Neural cell (in vitro differentiated cells): ENCODE measurements at regions not wholly inside any gene's neighbourhood (a gene's known extent, or its start where the extent isn't known, plus 50 kb on each side); places are given as distances from the start of the nearest gene placed in this dataset.

Experiments
- H2AFZ ChIP-seq: fragments of 200-600, 300-800 bp; sonication (generic), shearing (Covaris generic); 2 replicates; pipeline ENCODE4 v1.6.0; 2014; ENCODE audit warnings: low read depth, mild to moderate bottlenecking, antibody characterized with exemption, low read length, moderate library complexity
- H3F3A ChIP-seq: fragments of 200-600 bp; shearing (Covaris generic); 2 replicates; pipeline ENCODE4 v1.6.1; 2016; ENCODE audit warnings: mild to moderate bottlenecking, moderate library complexity, mixed read lengths, antibody characterized with exemption, low read length; ENCODE audit not compliant: insufficient read depth, poor library complexity, severe bottlenecking
- H3K27ac ChIP-seq: fragments of 200-600, 300-800 bp; sonication (generic), shearing (Covaris generic); 2 replicates; pipeline ENCODE4 v1.5.1; 2014; ENCODE audit warnings: mild to moderate bottlenecking, low read length, moderate library complexity
- H3K27me3 ChIP-seq: fragments of 300-800, 200-600 bp; sonication (generic), shearing (Covaris generic); 2 replicates; pipeline ENCODE4 v1.6.0; 2014; ENCODE audit warnings: mild to moderate bottlenecking, low read depth, low read length, moderate library complexity; ENCODE audit not compliant: insufficient read depth
- H3K36me3 ChIP-seq: fragments of 300-800, 200-600 bp; sonication (generic), shearing (Covaris generic); 2 replicates; pipeline ENCODE4 v1.5.1; 2014; ENCODE audit warnings: mild to moderate bottlenecking, antibody characterized with exemption, low read length, moderate library complexity; ENCODE audit not compliant: insufficient read depth
- H3K4me2 ChIP-seq: fragments of 300-800, 200-600 bp; sonication (generic), shearing (Covaris generic); 2 replicates; pipeline ENCODE4 v1.6.0; 2014; ENCODE audit warnings: mild to moderate bottlenecking, low read length
- H3K4me3 ChIP-seq: fragments of 300-800, 200-600 bp; sonication (generic), shearing (Covaris generic); 2 replicates; pipeline ENCODE4 v1.5.1; 2014; ENCODE audit warnings: mild to moderate bottlenecking, low read length, moderate library complexity
- H3K79me2 ChIP-seq: fragments of 200-600 bp; shearing (Covaris generic); replicated peaks from 2 replicates; pipeline ENCODE4 v1.6.0; 2014; ENCODE audit warnings: mild to moderate bottlenecking, low read length, moderate library complexity; ENCODE audit not compliant: insufficient read depth
- H3K9ac ChIP-seq: fragments of 300-800, 200-600 bp; sonication (generic), shearing (Covaris generic); 2 replicates; pipeline ENCODE4 v1.6.1; 2016; ENCODE audit warnings: mild to moderate bottlenecking, low read length, mixed read lengths
- H3K9me2 ChIP-seq: fragments of 200-600 bp; shearing (Covaris generic); 2 replicates; pipeline ENCODE4 v1.6.1; 2016; ENCODE audit warnings: mild to moderate bottlenecking, low read length, mixed read lengths; ENCODE audit not compliant: insufficient read depth
- H3K9me3 ChIP-seq: fragments of 200-600, 300-800 bp; sonication (generic), shearing (Covaris generic); 2 replicates; pipeline ENCODE4 v1.6.1; 2016; ENCODE audit warnings: mild to moderate bottlenecking, mixed run types, low read length, moderate library complexity, mixed read lengths
- H4K20me1 ChIP-seq: fragments of 200-600 bp; shearing (Covaris generic); 2 replicates; pipeline ENCODE4 v1.6.1; 2016; ENCODE audit warnings: mild to moderate bottlenecking, mixed run types; ENCODE audit not compliant: insufficient read depth
- EP300 ChIP-seq: fragments of 450-650 bp; conservative IDR thresholded peaks from 2 replicates; pipeline ENCODE4 v1.6.1; 2014; ENCODE audit warnings: antibody characterized with exemption, mild to moderate bottlenecking, moderate library complexity; ENCODE audit not compliant: poor library complexity, severe bottlenecking
- EZH2 ChIP-seq: fragments of 200-600, 300-800 bp; shearing (Covaris generic), sonication (generic); IDR thresholded peaks from 2 replicates; pipeline ENCODE4 v1.6.1; 2014; ENCODE audit warnings: antibody characterized with exemption, low read length, borderline replicate concordance, mild to moderate bottlenecking; ENCODE audit not compliant: insufficient read depth, poor library complexity, severe bottlenecking
- MXI1 ChIP-seq: fragments of 450-650 bp; conservative IDR thresholded peaks from 2 replicates; pipeline ENCODE4 v1.6.1; 2014; ENCODE audit warnings: antibody characterized with exemption, mild to moderate bottlenecking; ENCODE audit not compliant: poor library complexity, severe bottlenecking
- POLR2AphosphoS5 ChIP-seq: IDR thresholded peaks from 2 replicates; pipeline ENCODE4 v1.6.1; 2012
- RAD21 ChIP-seq: fragments of 450-650 bp; conservative IDR thresholded peaks from 2 replicates; pipeline ENCODE4 v1.6.1; 2014; ENCODE audit warnings: antibody characterized with exemption, mild to moderate bottlenecking, moderate library complexity
- REST ChIP-seq: IDR thresholded peaks from 2 replicates; pipeline ENCODE4 v1.6.1; 2012; ENCODE audit warnings: borderline replicate concordance
- SMC3 ChIP-seq: fragments of 450-650 bp; conservative IDR thresholded peaks from 2 replicates; pipeline ENCODE4 v1.6.1; 2014; ENCODE audit warnings: antibody characterized with exemption, mild to moderate bottlenecking, moderate library complexity; ENCODE audit not compliant: poor library complexity
- TAF1 ChIP-seq: IDR thresholded peaks from 2 replicates; pipeline ENCODE4 v1.6.1; 2012; ENCODE audit warnings: low read depth
- TF ChIP-seq, protein P1 (sequence below): fragments of 450-650 bp; IDR thresholded peaks from 2 replicates; pipeline ENCODE4 v1.5.1; 2014; ENCODE audit warnings: antibody characterized with exemption, mild to moderate bottlenecking, moderate library complexity; ENCODE audit not compliant: poor library complexity, severe bottlenecking

GRCh38 chr2:191566344-191566743 is 111.6 kb upstream of the NABP1 start:
- Histone ChIP-seq H2AFZ (no peak overlapping the region), H3K27ac (no peak overlapping the region), H3K9me3 (no peaks in the 10 kb centered on the region), H3K9ac (no peak overlapping the region), H3F3A (no peaks in the 10 kb centered on the region), H3K36me3 (no peaks in the 10 kb centered on the region), H4K20me1 (no peaks in the 10 kb centered on the region), H3K79me2 (no peaks in the 10 kb centered on the region), H3K9me2 (no peaks in the 10 kb centered on the region), H3K4me3 (no peak overlapping the region), H3K27me3 (no peaks in the 10 kb centered on the region), H3K4me2 (no peak overlapping the region)
- TF ChIP-seq SMC3 (peak; percentile 38), EZH2 (no peak), RAD21 (peak; percentile 49), TAF1 (no peak), EP300 (no peak), POLR2AphosphoS5 (no peak), MXI1 (no peak), REST (no peak)
- TF ChIP-seq, protein P1, sequence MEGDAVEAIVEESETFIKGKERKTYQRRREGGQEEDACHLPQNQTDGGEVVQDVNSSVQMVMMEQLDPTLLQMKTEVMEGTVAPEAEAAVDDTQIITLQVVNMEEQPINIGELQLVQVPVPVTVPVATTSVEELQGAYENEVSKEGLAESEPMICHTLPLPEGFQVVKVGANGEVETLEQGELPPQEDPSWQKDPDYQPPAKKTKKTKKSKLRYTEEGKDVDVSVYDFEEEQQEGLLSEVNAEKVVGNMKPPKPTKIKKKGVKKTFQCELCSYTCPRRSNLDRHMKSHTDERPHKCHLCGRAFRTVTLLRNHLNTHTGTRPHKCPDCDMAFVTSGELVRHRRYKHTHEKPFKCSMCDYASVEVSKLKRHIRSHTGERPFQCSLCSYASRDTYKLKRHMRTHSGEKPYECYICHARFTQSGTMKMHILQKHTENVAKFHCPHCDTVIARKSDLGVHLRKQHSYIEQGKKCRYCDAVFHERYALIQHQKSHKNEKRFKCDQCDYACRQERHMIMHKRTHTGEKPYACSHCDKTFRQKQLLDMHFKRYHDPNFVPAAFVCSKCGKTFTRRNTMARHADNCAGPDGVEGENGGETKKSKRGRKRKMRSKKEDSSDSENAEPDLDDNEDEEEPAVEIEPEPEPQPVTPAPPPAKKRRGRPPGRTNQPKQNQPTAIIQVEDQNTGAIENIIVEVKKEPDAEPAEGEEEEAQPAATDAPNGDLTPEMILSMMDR: peak; percentile 53

GRCh38 chr2:191567206-191567605 is 110.7 kb upstream of the NABP1 start:
- H3K4me3 ChIP-seq: no peak overlapping the region
- H3K79me2 ChIP-seq: no peaks in the 10 kb centered on the region
- no peak overlapping the region for H2AFZ ChIP-seq

More at GRCh38 chr2:191567206-191567605, 110.7 kb upstream of the NABP1 start:
- no peaks in the 10 kb centered on the region for H3F3A ChIP-seq
- no peaks in the 10 kb centered on the region for H3K27me3 ChIP-seq
- no peak overlapping the region for H3K27ac ChIP-seq
- no peak for TF ChIP-seq EP300
- no peak for TF ChIP-seq RAD21
- no peak for TF ChIP-seq POLR2AphosphoS5
- TF ChIP-seq REST: no peak
- TF ChIP-seq EZH2: no peak
- TF ChIP-seq TAF1: no peak
- no peak for TF ChIP-seq MXI1
- TF ChIP-seq, protein P1: no peak
- no peak for TF ChIP-seq SMC3
- H3K9me2 ChIP-seq: no peaks in the 10 kb centered on the region
- H3K9me3 ChIP-seq: no peaks in the 10 kb centered on the region
- H3K36me3 ChIP-seq: no peaks in the 10 kb centered on the region
- no peak overlapping the region for H3K9ac ChIP-seq
- H3K4me2 ChIP-seq: no peak overlapping the region
- no peaks in the 10 kb centered on the region for H4K20me1 ChIP-seq
